ENCODE measurements at regions not wholly inside any gene's neighbourhood (a gene's known extent, or its start where the extent isn't known, plus 50 kb on each side); places are given as distances from the start of the nearest gene placed in this dataset.
A peak's percentile ranks its signal among the peaks of the same experiment; 100 is the strongest.

- no peak for TF ChIP-seq CTCF (IDR thresholded peaks at IDR 0.05; ENCODE audit: insufficient read depth, low read length, severe bottlenecking)
- DNase-seq (ENCODE audit: low read depth) (no peak), FAIRE-seq (no peak)
- Histone ChIP-seq H3K4me3 (ENCODE audit: low read depth, low read length) (no peak overlapping the region), H3K27me3 (ENCODE audit: control insufficient read depth, insufficient read depth, low read length) (no peaks in the 10 kb centered on the region), H3K36me3 (ENCODE audit: control insufficient read depth, insufficient read depth, low read length) (no peaks in the 10 kb centered on the region)
These were observed 317.7 kb downstream of the PAPSS1 start for GRCh38 chr4:107402291-107402690.

- H3K36me3 ChIP-seq (ENCODE audit: control insufficient read depth, insufficient read depth, low read length), result no peaks in the 10 kb centered on the region
- no peaks in the 10 kb centered on the region for H3K27me3 ChIP-seq (ENCODE audit: control insufficient read depth, insufficient read depth, low read length)
- H3K4me3 ChIP-seq (ENCODE audit: low read depth, low read length), result no peak overlapping the region
- FAIRE-seq, result no peak
- TF ChIP-seq CTCF (IDR thresholded peaks at IDR 0.05; ENCODE audit: insufficient read depth, low read length, severe bottlenecking), result no peak
- peak; percentile 3 for DNase-seq (ENCODE audit: low read depth)
These were observed 327.1 kb downstream of the PAPSS1 start for GRCh38 chr4:107392951-107393350.

GRCh38 chr4:107392380-107392779, 327.7 kb downstream of the PAPSS1 start:
- Histone ChIP-seq H3K27me3 (ENCODE audit: control insufficient read depth, insufficient read depth, low read length) (no peaks in the 10 kb centered on the region), H3K4me3 (ENCODE audit: low read depth, low read length) (no peak overlapping the region), H3K36me3 (ENCODE audit: control insufficient read depth, insufficient read depth, low read length) (no peaks in the 10 kb centered on the region)
- no peak for TF ChIP-seq CTCF (IDR thresholded peaks at IDR 0.05; ENCODE audit: insufficient read depth, low read length, severe bottlenecking)
- DNase-seq (ENCODE audit: low read depth) (no peak), FAIRE-seq (no peak)

GRCh38 chr4:107391630-107392028, 328.4 kb downstream of the PAPSS1 start:
- no peak for DNase-seq (ENCODE audit: low read depth)

GRCh38 chr4:107391009-107391629, 328.9 kb downstream of the PAPSS1 start:
- no peak for TF ChIP-seq CTCF (IDR thresholded peaks at IDR 0.05; ENCODE audit: insufficient read depth, low read length, severe bottlenecking)
- Histone ChIP-seq H3K27me3 (ENCODE audit: control insufficient read depth, insufficient read depth, low read length) (no peaks in the 10 kb centered on the region), H3K4me3 (ENCODE audit: low read depth, low read length) (no peak overlapping the region), H3K36me3 (ENCODE audit: control insufficient read depth, insufficient read depth, low read length) (no peaks in the 10 kb centered on the region)
- DNase-seq (ENCODE audit: low read depth) (no peak), FAIRE-seq (no peak)

More at GRCh38 chr4:107391630-107392028, 328.4 kb downstream of the PAPSS1 start:
- no peak for FAIRE-seq
- Histone ChIP-seq H3K36me3 (ENCODE audit: control insufficient read depth, insufficient read depth, low read length) (no peaks in the 10 kb centered on the region), H3K27me3 (ENCODE audit: control insufficient read depth, insufficient read depth, low read length) (no peaks in the 10 kb centered on the region), H3K4me3 (ENCODE audit: low read depth, low read length) (no peak overlapping the region)
- TF ChIP-seq CTCF (IDR thresholded peaks at IDR 0.05; ENCODE audit: insufficient read depth, low read length, severe bottlenecking), result no peak

- H3K4me3 ChIP-seq (ENCODE audit: low read depth, low read length), result no peak overlapping the region
- no peak for TF ChIP-seq CTCF (IDR thresholded peaks at IDR 0.05; ENCODE audit: insufficient read depth, low read length, severe bottlenecking)
- no peaks in the 10 kb centered on the region for H3K27me3 ChIP-seq (ENCODE audit: control insufficient read depth, insufficient read depth, low read length)
- no peak for FAIRE-seq
- no peaks in the 10 kb centered on the region for H3K36me3 ChIP-seq (ENCODE audit: control insufficient read depth, insufficient read depth, low read length)
- DNase-seq (ENCODE audit: low read depth), result no peak
These were observed 330.1 kb downstream of the PAPSS1 start for GRCh38 chr4:107389965-107390364.
